Natural killer cell (primary cell): ENCODE measurements at regions not wholly inside any gene's neighbourhood (a gene's known extent, or its start where the extent isn't known, plus 50 kb on each side); places are given as distances from the start of the nearest gene placed in this dataset.
A peak's percentile ranks its signal among the peaks of the same experiment; 100 is the strongest.

Experiments
- ATAC-seq, 3 donors: fragments of 150-1000 bp in 2 of 3; fragments of 200-7000 bp in 1 of 3; cut with Tn5 transposase; 1 replicate in 1 of 3; 2 replicates in 2 of 3; pipeline ENCODE4 v1.10.0; 2021; ENCODE audit warnings: mild to moderate bottlenecking in 2 of 3, moderate library complexity in 2 of 3
- DNase-seq, 2 donors: peaks; one replicate each; pipeline versions ENCODE4 v3.0.0 to v3.0.0-alpha.2; 2013 to 2021; ENCODE audit warnings: mixed read lengths in 1 of 2
- H3K27ac ChIP-seq: one replicate; pipeline ENCODE4 v1.5.1; 2013; ENCODE audit warnings: mild to moderate bottlenecking, low read length
- H3K27me3 ChIP-seq: one replicate; pipeline ENCODE4 v1.6.1; 2013; ENCODE audit warnings: low read length; ENCODE audit not compliant: control insufficient read depth, insufficient read depth
- H3K36me3 ChIP-seq: one replicate; pipeline ENCODE4 v1.6.1; 2013; ENCODE audit warnings: low read length; ENCODE audit not compliant: control insufficient read depth, insufficient read depth
- H3K4me1 ChIP-seq: one replicate; pipeline ENCODE4 v1.6.1; 2013; ENCODE audit warnings: low read length; ENCODE audit not compliant: control insufficient read depth, insufficient read depth
- H3K4me3 ChIP-seq: one replicate; pipeline ENCODE4 v1.5.1; 2013; ENCODE audit warnings: low read length
- H3K9me3 ChIP-seq: one replicate; pipeline ENCODE4 v1.6.1; 2013; ENCODE audit warnings: low read length; ENCODE audit not compliant: control insufficient read depth, insufficient read depth
- H3K27ac Mint-ChIP-seq, 2 donors: one replicate each; pipeline ENCODE4 v1.8.0; 2022; ENCODE audit warnings: mild to moderate bottlenecking in 2 of 2, mixed read lengths in 2 of 2, moderate library complexity in 1 of 2
- H3K27me3 Mint-ChIP-seq, 2 donors: one replicate each; pipeline ENCODE4 v1.8.0; 2022; ENCODE audit warnings: low read depth in 2 of 2, mixed read lengths in 2 of 2
- H3K36me3 Mint-ChIP-seq: one replicate; pipeline ENCODE4 v1.8.0; 2022; ENCODE audit warnings: mixed read lengths
- H3K4me1 Mint-ChIP-seq, 2 donors: one replicate each; pipeline ENCODE4 v1.8.0; 2022; ENCODE audit warnings: mixed read lengths in 2 of 2
- H3K4me3 Mint-ChIP-seq: one replicate; pipeline ENCODE4 v1.8.0; 2022; ENCODE audit warnings: mild to moderate bottlenecking, moderate library complexity, mixed read lengths
- H3K9me3 Mint-ChIP-seq, 2 donors: one replicate each; pipeline ENCODE4 v1.8.0; 2022; ENCODE audit warnings: mixed read lengths in 2 of 2
- CTCF ChIP-seq: fragments of 200-600 bp; IDR thresholded peaks from one replicate; pipeline ENCODE4 v1.8.0; 2022; ENCODE audit warnings: antibody characterized with exemption
- WGBS: methylation state at CpG from one replicate; pipeline ENCODE4 v1.1.7; 2013; ENCODE audit warnings: missing lambda C conversion rate; ENCODE audit not compliant: insufficient coverage; 5-methylcytosine and 5-hydroxymethylcytosine counted together
- intact Hi-C: fragments of 100-400 bp; cut with micrococcal nuclease; formaldehyde crosslinking; loops from one replicate; pipeline ENCODE4 v1.14.2; 2022

GRCh38 chrX:19172741-19173140 lies 50.5 kb upstream of the ADGRG2 start:
- intact Hi-C loops = no loop called here
- Mint-ChIP-seq H3K36me3 (no peaks in the 10 kb centered on the region), H3K9me3 (no peaks in the 10 kb centered on the region), H3K4me1 (peaks cover 0 to 21% of the 10 kb centered on the region in 2 donors), H3K4me3 (no peak overlapping the region), H3K27ac (no peak overlapping the region), H3K27me3 (no peaks in the 10 kb centered on the region)
- no peaks in the 10 kb centered on the region for H3K27me3 ChIP-seq
- H3K36me3 ChIP-seq = no peaks in the 10 kb centered on the region
- ATAC-seq = no peak
- no peaks in the 10 kb centered on the region for H3K4me1 ChIP-seq
- no peak for DNase-seq
- WGBS = 94% methylated on average over 2 of the region's 4 CpGs
- no peaks in the 10 kb centered on the region for H3K9me3 ChIP-seq
- H3K27ac ChIP-seq = no peak overlapping the region
- no peak for TF ChIP-seq CTCF
- no peak overlapping the region for H3K4me3 ChIP-seq

- peak overlapping the region in 1 of 2 donors; percentile 27 for H3K27ac Mint-ChIP-seq
- intact Hi-C loops = no loop called here
Measured at GRCh38 chrX:19174401-19175025, 52.2 kb upstream of the ADGRG2 start.

GRCh38 chrX:19176901-19177630 lies 54.8 kb upstream of the ADGRG2 start:
- DNase-seq (no peak), ATAC-seq (no peak)
- 29% methylated on average over 1 of the region's 4 CpGs for WGBS
- Mint-ChIP-seq H3K4me3 (no peak overlapping the region), H3K9me3 (no peaks in the 10 kb centered on the region), H3K36me3 (no peaks in the 10 kb centered on the region), H3K27me3 (no peaks in the 10 kb centered on the region), H3K27ac (no peak overlapping the region), H3K4me1 (peaks cover 0 to 21% of the 10 kb centered on the region in 2 donors)
- Histone ChIP-seq H3K9me3 (no peaks in the 10 kb centered on the region), H3K27me3 (no peaks in the 10 kb centered on the region), H3K4me3 (no peak overlapping the region), H3K27ac (no peak overlapping the region), H3K4me1 (no peaks in the 10 kb centered on the region), H3K36me3 (no peaks in the 10 kb centered on the region)
- intact Hi-C loops = no loop called here
- no peak for TF ChIP-seq CTCF

More at GRCh38 chrX:19174401-19175025, 52.2 kb upstream of the ADGRG2 start:
- Histone ChIP-seq H3K4me1 (no peaks in the 10 kb centered on the region), H3K27me3 (no peaks in the 10 kb centered on the region), H3K9me3 (no peaks in the 10 kb centered on the region), H3K36me3 (no peaks in the 10 kb centered on the region), H3K4me3 (no peak overlapping the region), H3K27ac (no peak overlapping the region)
- Mint-ChIP-seq H3K36me3 (no peaks in the 10 kb centered on the region), H3K4me1 (peaks cover 0 to 21% of the 10 kb centered on the region in 2 donors), H3K27me3 (no peaks in the 10 kb centered on the region), H3K4me3 (no peak overlapping the region), H3K9me3 (no peaks in the 10 kb centered on the region)
- no peak for TF ChIP-seq CTCF
- DNase-seq (no peak), ATAC-seq (no peak)
- WGBS = 76% methylated on average over 9 of the region's 10 CpGs
